SKM-1 (cell line): ENCODE measurements at regions not wholly inside any gene's neighbourhood (a gene's known extent, or its start where the extent isn't known, plus 50 kb on each side); places are given as distances from the start of the nearest gene placed in this dataset.
A peak's percentile ranks its signal among the peaks of the same experiment; 100 is the strongest.
"Not testable (repeated sequence)": the region's sequence is repeated elsewhere in the genome, so short reads cannot be mapped to it uniquely, and the experiment has no call there.

Source experiments
- DNase-seq: peaks from one replicate; lab custom pipeline; 2025; ENCODE audit not compliant: unreplicated experiment; lab: John Stamatoyannopoulos, UW

- DNase-seq = no peak
These were observed 445.9 kb downstream of the SETD4 start for GRCh38 chr21:35614396-35614921.

GRCh38 chr21:35611708-35612132 is 448.6 kb downstream of the SETD4 start:
- no peak for DNase-seq

GRCh38 chr21:35609263-35609662 is 451.1 kb downstream of the SETD4 start:
- no peak for DNase-seq

GRCh38 chr21:35607406-35607805 is 452.9 kb downstream of the SETD4 start:
- no peak for DNase-seq

GRCh38 chr21:35606578-35606977 is 453.7 kb downstream of the SETD4 start:
- no peak for DNase-seq

- peak; percentile 4 for DNase-seq
These were observed 454.2 kb downstream of the SETD4 start for GRCh38 chr21:35606146-35606545.

GRCh38 chr21:35603494-35603893 is 456.8 kb downstream of the SETD4 start:
- DNase-seq = no peak

GRCh38 chr21:35602811-35603362 is 457.4 kb downstream of the SETD4 start:
- DNase-seq = no peak

GRCh38 chr21:35601211-35601610 is 459.1 kb downstream of the SETD4 start:
- DNase-seq = no peak

- DNase-seq = no peak
These were observed 461.2 kb downstream of the SETD4 start for GRCh38 chr21:35599164-35599563.

- DNase-seq = no peak
These were observed 462.5 kb downstream of the SETD4 start for GRCh38 chr21:35597750-35598339.

GRCh38 chr21:35594905-35595304 is 465.4 kb downstream of the SETD4 start:
- DNase-seq = no peak

- DNase-seq = no peak
These were observed 467.3 kb downstream of the SETD4 start for GRCh38 chr21:35593000-35593502.

GRCh38 chr21:35590284-35590683 is 470.0 kb downstream of the SETD4 start:
- not testable (repeated sequence) for DNase-seq

GRCh38 chr21:35587841-35588380 is 472.4 kb downstream of the SETD4 start:
- no peak for DNase-seq

- no peak for DNase-seq
These were observed 474.0 kb downstream of the SETD4 start for GRCh38 chr21:35586305-35586704.

- no peak for DNase-seq
These were observed 474.4 kb downstream of the SETD4 start for GRCh38 chr21:35585878-35586277.

- no peak for DNase-seq
These were observed 475.2 kb downstream of the SETD4 start for GRCh38 chr21:35585155-35585554.

- no peak for DNase-seq
These were observed 476.6 kb downstream of the SETD4 start for GRCh38 chr21:35583566-35584216.

- DNase-seq = no peak
These were observed 477.6 kb downstream of the SETD4 start for GRCh38 chr21:35582731-35583130.

GRCh38 chr21:35581640-35582039 is 478.7 kb downstream of the SETD4 start:
- DNase-seq = no peak
